HL-60 (cell line): ENCODE measurements at regions not wholly inside any gene's neighbourhood (a gene's known extent, or its start where the extent isn't known, plus 50 kb on each side); places are given as distances from the start of the nearest gene placed in this dataset.

Experiments
- DNase-seq, 2 experiments: peaks; one replicate each; pipeline ENCODE4 v3.0.0-alpha.2; 2010 to 2020; ENCODE audit warnings: low read depth in 1 of 2, low spot score in 1 of 2
- H3K27ac ChIP-seq: fragments of 250-450 bp; sonication (Bioruptor Pico); replicated peaks from 2 replicates; pipeline ENCODE4 v1.5.1; 2020; ENCODE audit warnings: mild to moderate bottlenecking, moderate library complexity
- H3K27me3 ChIP-seq: fragments of 250-450 bp; sonication (Bioruptor Pico); 2 replicates; pipeline ENCODE4 v1.5.1; 2021; ENCODE audit warnings: mild to moderate bottlenecking, moderate library complexity; ENCODE audit not compliant: insufficient read depth, poor library complexity, severe bottlenecking
- H3K4me3 ChIP-seq: replicated peaks from 2 replicates; pipeline ENCODE4 v1.5.1; 2011; ENCODE audit warnings: mild to moderate bottlenecking, control low read depth, low read length; ENCODE audit not compliant: insufficient read depth
- GABPA ChIP-seq: IDR thresholded peaks from 2 replicates; pipeline ENCODE4 v1.6.1; 2012; ENCODE audit warnings: low read depth
- POLR2AphosphoS5 ChIP-seq: IDR thresholded peaks from 2 replicates; pipeline ENCODE4 v1.6.1; 2012; ENCODE audit warnings: low read depth
- SPI1 ChIP-seq: IDR thresholded peaks from 2 replicates; pipeline ENCODE4 v1.6.1; 2012; ENCODE audit warnings: low read depth, mild to moderate bottlenecking, borderline replicate concordance
- TF ChIP-seq, protein P1 (sequence below): IDR thresholded peaks from 2 replicates; pipeline ENCODE4 v1.6.1; 2012; ENCODE audit warnings: low read depth; ENCODE audit not compliant: insufficient replicate concordance
- TF ChIP-seq, protein P2 (sequence below): IDR thresholded peaks from one replicate; pipeline ENCODE4 v1.5.1; 2011; ENCODE audit warnings: low read length, control low read depth, inconsistent platforms; ENCODE audit not compliant: insufficient read depth

GRCh38 chr2:8594731-8595427, 87.0 kb upstream of the ID2 start:
- Histone ChIP-seq H3K27me3 (no peaks in the 10 kb centered on the region), H3K27ac (no peak overlapping the region), H3K4me3 (no peak overlapping the region)
- DNase-seq: no peak
- TF ChIP-seq, protein P1, sequence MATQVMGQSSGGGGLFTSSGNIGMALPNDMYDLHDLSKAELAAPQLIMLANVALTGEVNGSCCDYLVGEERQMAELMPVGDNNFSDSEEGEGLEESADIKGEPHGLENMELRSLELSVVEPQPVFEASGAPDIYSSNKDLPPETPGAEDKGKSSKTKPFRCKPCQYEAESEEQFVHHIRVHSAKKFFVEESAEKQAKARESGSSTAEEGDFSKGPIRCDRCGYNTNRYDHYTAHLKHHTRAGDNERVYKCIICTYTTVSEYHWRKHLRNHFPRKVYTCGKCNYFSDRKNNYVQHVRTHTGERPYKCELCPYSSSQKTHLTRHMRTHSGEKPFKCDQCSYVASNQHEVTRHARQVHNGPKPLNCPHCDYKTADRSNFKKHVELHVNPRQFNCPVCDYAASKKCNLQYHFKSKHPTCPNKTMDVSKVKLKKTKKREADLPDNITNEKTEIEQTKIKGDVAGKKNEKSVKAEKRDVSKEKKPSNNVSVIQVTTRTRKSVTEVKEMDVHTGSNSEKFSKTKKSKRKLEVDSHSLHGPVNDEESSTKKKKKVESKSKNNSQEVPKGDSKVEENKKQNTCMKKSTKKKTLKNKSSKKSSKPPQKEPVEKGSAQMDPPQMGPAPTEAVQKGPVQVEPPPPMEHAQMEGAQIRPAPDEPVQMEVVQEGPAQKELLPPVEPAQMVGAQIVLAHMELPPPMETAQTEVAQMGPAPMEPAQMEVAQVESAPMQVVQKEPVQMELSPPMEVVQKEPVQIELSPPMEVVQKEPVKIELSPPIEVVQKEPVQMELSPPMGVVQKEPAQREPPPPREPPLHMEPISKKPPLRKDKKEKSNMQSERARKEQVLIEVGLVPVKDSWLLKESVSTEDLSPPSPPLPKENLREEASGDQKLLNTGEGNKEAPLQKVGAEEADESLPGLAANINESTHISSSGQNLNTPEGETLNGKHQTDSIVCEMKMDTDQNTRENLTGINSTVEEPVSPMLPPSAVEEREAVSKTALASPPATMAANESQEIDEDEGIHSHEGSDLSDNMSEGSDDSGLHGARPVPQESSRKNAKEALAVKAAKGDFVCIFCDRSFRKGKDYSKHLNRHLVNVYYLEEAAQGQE: no peak
- TF ChIP-seq GABPA (no peak), POLR2AphosphoS5 (no peak), SPI1 (no peak)
- TF ChIP-seq, protein P2, sequence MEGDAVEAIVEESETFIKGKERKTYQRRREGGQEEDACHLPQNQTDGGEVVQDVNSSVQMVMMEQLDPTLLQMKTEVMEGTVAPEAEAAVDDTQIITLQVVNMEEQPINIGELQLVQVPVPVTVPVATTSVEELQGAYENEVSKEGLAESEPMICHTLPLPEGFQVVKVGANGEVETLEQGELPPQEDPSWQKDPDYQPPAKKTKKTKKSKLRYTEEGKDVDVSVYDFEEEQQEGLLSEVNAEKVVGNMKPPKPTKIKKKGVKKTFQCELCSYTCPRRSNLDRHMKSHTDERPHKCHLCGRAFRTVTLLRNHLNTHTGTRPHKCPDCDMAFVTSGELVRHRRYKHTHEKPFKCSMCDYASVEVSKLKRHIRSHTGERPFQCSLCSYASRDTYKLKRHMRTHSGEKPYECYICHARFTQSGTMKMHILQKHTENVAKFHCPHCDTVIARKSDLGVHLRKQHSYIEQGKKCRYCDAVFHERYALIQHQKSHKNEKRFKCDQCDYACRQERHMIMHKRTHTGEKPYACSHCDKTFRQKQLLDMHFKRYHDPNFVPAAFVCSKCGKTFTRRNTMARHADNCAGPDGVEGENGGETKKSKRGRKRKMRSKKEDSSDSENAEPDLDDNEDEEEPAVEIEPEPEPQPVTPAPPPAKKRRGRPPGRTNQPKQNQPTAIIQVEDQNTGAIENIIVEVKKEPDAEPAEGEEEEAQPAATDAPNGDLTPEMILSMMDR: no peak

DNA sequence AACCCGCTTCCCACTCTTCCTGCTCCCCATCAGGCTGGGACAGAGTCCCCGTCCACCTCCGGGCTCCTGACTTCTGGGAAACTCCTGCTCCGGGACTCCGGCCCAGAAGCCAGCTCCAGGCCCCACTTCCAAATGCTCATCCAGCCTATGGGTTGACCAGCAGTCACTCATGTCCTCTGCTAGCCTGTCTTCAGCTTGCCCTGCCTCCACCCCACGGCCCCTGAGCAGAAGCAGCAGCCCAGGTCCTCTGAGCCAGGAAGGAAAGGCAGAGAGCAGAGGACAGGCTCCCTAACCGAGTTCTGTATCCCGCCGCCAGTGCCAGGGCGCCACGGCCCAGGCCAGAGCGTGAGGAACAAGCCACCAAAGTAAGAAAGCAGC, 86.4 kb upstream of the ID2 start:
- Histone ChIP-seq H3K27me3 (no peaks in the 10 kb centered on the region), H3K27ac (no peak overlapping the region), H3K4me3 (no peak overlapping the region)
- no peak for TF ChIP-seq GABPA
- TF ChIP-seq, protein P2: no peak
- TF ChIP-seq, protein P1: no peak
- TF ChIP-seq POLR2AphosphoS5: no peak
- no peak for TF ChIP-seq SPI1
- no peak for DNase-seq

- Histone ChIP-seq H3K4me3 (no peak overlapping the region), H3K27ac (no peak overlapping the region), H3K27me3 (no peaks in the 10 kb centered on the region)
- no peak for DNase-seq
- TF ChIP-seq POLR2AphosphoS5 (no peak), GABPA (no peak), SPI1 (no peak)
- TF ChIP-seq, protein P2: no peak
- TF ChIP-seq, protein P1: no peak
Measured at GRCh38 chr2:8595811-8596600, 85.8 kb upstream of the ID2 start.
